ENCODE measurements at regions not wholly inside any gene's neighbourhood (a gene's known extent, or its start where the extent isn't known, plus 50 kb on each side); places are given as distances from the start of the nearest gene placed in this dataset.

GRCh38 chr14:86305058-86305457 is 775.1 kb downstream of the FLRT2 start:
- TF ChIP-seq POLR2A (IDR thresholded peaks at IDR 0.05) (no peak), CTCF (IDR thresholded peaks at IDR 0.05) (no peak)
